Liver (tissue), 8 donors: ENCODE measurements at regions not wholly inside any gene's neighbourhood (a gene's known extent, or its start where the extent isn't known, plus 50 kb on each side); places are given as distances from the start of the nearest gene placed in this dataset.

Experiments used
- DNase-seq: peaks from one replicate; pipeline ENCODE4 v3.0.0-alpha.2; 2017; ENCODE audit warnings: low spot score
- H3K27ac ChIP-seq, 2 donors: one replicate each; pipeline ENCODE4 v1.7.0; 2013; ENCODE audit warnings: inconsistent platforms in 2 of 2, low read length in 2 of 2, control low read depth in 1 of 2, low read depth in 1 of 2, mild to moderate bottlenecking in 1 of 2
- H3K27me3 ChIP-seq, 4 donors: one replicate each; pipeline versions ENCODE4 v1.6.1 to v1.7.0; 2013; ENCODE audit warnings: low read length in 3 of 4, inconsistent platforms in 1 of 4, mild to moderate bottlenecking in 1 of 4, moderate library complexity in 1 of 4; ENCODE audit not compliant: control insufficient read depth in 4 of 4, insufficient read depth in 4 of 4
- H3K36me3 ChIP-seq, 4 donors: one replicate each; pipeline versions ENCODE4 v1.6.1 to v1.7.0; 2013; ENCODE audit warnings: low read length in 3 of 4, mild to moderate bottlenecking in 3 of 4, low read depth in 1 of 4, moderate library complexity in 1 of 4; ENCODE audit not compliant: control insufficient read depth in 4 of 4, insufficient read depth in 3 of 4
- H3K4me1 ChIP-seq, 4 donors: one replicate each; pipeline versions ENCODE4 v1.6.1 to v1.7.0; 2013; ENCODE audit warnings: low read length in 3 of 4, mild to moderate bottlenecking in 3 of 4, moderate library complexity in 1 of 4; ENCODE audit not compliant: control insufficient read depth in 4 of 4, insufficient read depth in 4 of 4
- H3K4me3 ChIP-seq, 3 donors: one replicate each; pipeline versions ENCODE4 v1.6.1 to v1.7.0; 2013; ENCODE audit warnings: low read length in 3 of 3, control low read depth in 1 of 3, low read depth in 1 of 3, mild to moderate bottlenecking in 1 of 3
- H3K9ac ChIP-seq, 2 donors: one replicate each; pipeline ENCODE4 v1.7.0; 2013; ENCODE audit warnings: low read length in 2 of 2, mild to moderate bottlenecking in 2 of 2, moderate library complexity in 2 of 2, control low read depth in 1 of 2, low read depth in 1 of 2
- H3K9me3 ChIP-seq, 4 donors: one replicate each; pipeline versions ENCODE4 v1.6.1 to v1.7.0; 2013; ENCODE audit warnings: low read length in 3 of 4; ENCODE audit not compliant: control insufficient read depth in 4 of 4
- EGR1 ChIP-seq, 2 donors: IDR thresholded peaks; 2 replicates each; pipeline ENCODE4 v1.6.1; 2016 to 2018; ENCODE audit warnings: antibody characterized with exemption in 2 of 2, low read depth in 2 of 2
- FOXA1 ChIP-seq: IDR thresholded peaks from 2 replicates; pipeline ENCODE4 v1.6.1; 2016; ENCODE audit warnings: antibody characterized with exemption
- GABPA ChIP-seq, 2 donors: IDR thresholded peaks in 1 of 2; conservative IDR thresholded peaks in 1 of 2; 2 replicates each; pipeline ENCODE4 v1.6.1; 2016; ENCODE audit warnings: antibody characterized with exemption in 2 of 2, mild to moderate bottlenecking in 1 of 2, moderate library complexity in 1 of 2
- HNF4A ChIP-seq, 2 donors: conservative IDR thresholded peaks; 2 replicates each; pipeline ENCODE4 v1.6.1; 2016; ENCODE audit warnings: antibody characterized with exemption in 2 of 2, mild to moderate bottlenecking in 2 of 2
- HNF4G ChIP-seq: IDR thresholded peaks from 2 replicates; pipeline ENCODE4 v1.6.1; 2016; ENCODE audit warnings: antibody characterized with exemption
- JUND ChIP-seq, 2 donors: IDR thresholded peaks; 2 replicates each; pipeline ENCODE4 v1.6.1; 2016; ENCODE audit warnings: antibody characterized with exemption in 2 of 2
- NR2F2 ChIP-seq: IDR thresholded peaks from 2 replicates; pipeline ENCODE4 v1.6.1; 2016; ENCODE audit warnings: antibody characterized with exemption
- RAD21 ChIP-seq, 2 donors: IDR thresholded peaks; 2 replicates each; pipeline ENCODE4 v1.6.1; 2016; ENCODE audit warnings: antibody characterized with exemption in 2 of 2, mild to moderate bottlenecking in 2 of 2
- RXRA ChIP-seq, 2 donors: IDR thresholded peaks; 2 replicates each; pipeline ENCODE4 v1.6.1; 2017 to 2018; ENCODE audit warnings: antibody characterized with exemption in 2 of 2, mild to moderate bottlenecking in 1 of 2
- SP1 ChIP-seq: IDR thresholded peaks from 2 replicates; pipeline ENCODE4 v1.6.1; 2018; ENCODE audit warnings: antibody characterized with exemption, mild to moderate bottlenecking
- TAF1 ChIP-seq: conservative IDR thresholded peaks from 2 replicates; pipeline ENCODE4 v1.6.1; 2016; ENCODE audit warnings: antibody characterized with exemption, mild to moderate bottlenecking
- WGBS: extraction: QIAGEN DNeasy Blood & Tissue Kit; methylation state at CpG from one replicate; pipeline ENCODE4 v1.1.7; 2013; 5-methylcytosine and 5-hydroxymethylcytosine counted together
- TF ChIP-seq, protein P1 (sequence below): IDR thresholded peaks from 2 replicates; pipeline ENCODE4 v1.6.1; 2016; ENCODE audit warnings: antibody characterized with exemption
- TF ChIP-seq, protein P2 (sequence below): IDR thresholded peaks from 2 replicates; pipeline ENCODE4 v1.6.1; 2016; ENCODE audit warnings: antibody characterized with exemption
- TF ChIP-seq, protein P3 (sequence below): fragments of 150-350 bp; IDR thresholded peaks from 2 replicates; pipeline ENCODE4 v1.5.1; 2017; ENCODE audit warnings: improper control_type of control experiment, low read depth, low read length; ENCODE audit not compliant: missing input control
- TF ChIP-seq, protein P4 (sequence below): IDR thresholded peaks from 2 replicates; pipeline ENCODE4 v1.6.1; 2016; ENCODE audit warnings: antibody characterized with exemption
- TF ChIP-seq, protein P5 (sequence below): IDR thresholded peaks from 2 replicates; pipeline ENCODE4 v1.6.1; 2016; ENCODE audit warnings: antibody characterized with exemption, mild to moderate bottlenecking
- donor health status: healthy.
- donor health status: healthy.
- donor health status: healthy.
- donor health status: healthy.
- donor health status: healthy.

DNA sequence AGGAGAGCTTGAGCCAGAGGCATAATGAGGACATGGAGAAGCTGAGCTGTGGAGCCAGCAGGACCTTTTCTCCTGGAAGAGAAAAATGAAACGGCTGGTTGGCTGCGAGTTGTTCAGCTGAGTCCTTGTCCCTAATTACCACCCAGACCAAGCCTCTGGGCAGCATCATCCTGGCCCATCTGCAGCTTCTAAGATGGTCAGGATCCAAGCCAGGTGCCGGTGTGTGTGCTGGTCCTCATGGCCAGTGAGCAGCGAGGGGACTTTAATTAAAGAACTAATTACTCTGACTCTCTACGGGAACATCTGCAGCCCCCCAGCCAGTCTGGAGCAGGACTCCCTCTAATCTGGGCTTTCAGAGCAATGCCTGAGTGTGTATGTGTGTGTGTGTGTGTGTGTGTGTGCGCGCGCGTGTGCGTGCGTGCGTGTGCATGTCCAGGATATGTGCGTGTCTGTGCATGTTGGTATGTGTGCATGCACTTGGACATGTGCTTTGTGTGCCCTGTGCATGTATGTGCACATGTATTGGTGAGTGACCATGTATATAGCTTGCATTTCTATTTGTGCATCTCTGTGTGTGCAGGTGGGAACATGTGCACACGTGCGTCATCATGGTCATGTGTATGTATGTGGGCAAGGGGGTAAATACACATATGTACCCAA, 173.9 kb downstream of the DHX35 start:
- no peak for TF ChIP-seq HNF4G
- TF ChIP-seq RXRA (IDR thresholded peaks at IDR 0.05) = no peak
- TF ChIP-seq TAF1 = no peak
- TF ChIP-seq, protein P1, sequence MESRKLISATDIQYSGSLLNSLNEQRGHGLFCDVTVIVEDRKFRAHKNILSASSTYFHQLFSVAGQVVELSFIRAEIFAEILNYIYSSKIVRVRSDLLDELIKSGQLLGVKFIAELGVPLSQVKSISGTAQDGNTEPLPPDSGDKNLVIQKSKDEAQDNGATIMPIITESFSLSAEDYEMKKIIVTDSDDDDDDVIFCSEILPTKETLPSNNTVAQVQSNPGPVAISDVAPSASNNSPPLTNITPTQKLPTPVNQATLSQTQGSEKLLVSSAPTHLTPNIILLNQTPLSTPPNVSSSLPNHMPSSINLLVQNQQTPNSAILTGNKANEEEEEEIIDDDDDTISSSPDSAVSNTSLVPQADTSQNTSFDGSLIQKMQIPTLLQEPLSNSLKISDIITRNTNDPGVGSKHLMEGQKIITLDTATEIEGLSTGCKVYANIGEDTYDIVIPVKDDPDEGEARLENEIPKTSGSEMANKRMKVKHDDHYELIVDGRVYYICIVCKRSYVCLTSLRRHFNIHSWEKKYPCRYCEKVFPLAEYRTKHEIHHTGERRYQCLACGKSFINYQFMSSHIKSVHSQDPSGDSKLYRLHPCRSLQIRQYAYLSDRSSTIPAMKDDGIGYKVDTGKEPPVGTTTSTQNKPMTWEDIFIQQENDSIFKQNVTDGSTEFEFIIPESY = no peak
- TF ChIP-seq JUND (IDR thresholded peaks at IDR 0.05) = no peak
- no peak for TF ChIP-seq EGR1 (IDR thresholded peaks at IDR 0.05; ENCODE audit: low read depth in 2 of 2)
- no peak for TF ChIP-seq NR2F2
- TF ChIP-seq GABPA (IDR thresholded peaks at IDR 0.05 in 1 of 2, conservative IDR thresholded peaks at IDR 0.05 in 1 of 2) = no peak
- TF ChIP-seq RAD21 (IDR thresholded peaks at IDR 0.05) = no peak
- TF ChIP-seq SP1 = no peak
- no peak for TF ChIP-seq HNF4A (conservative IDR thresholded peaks at IDR 0.05)
- TF ChIP-seq, protein P2, sequence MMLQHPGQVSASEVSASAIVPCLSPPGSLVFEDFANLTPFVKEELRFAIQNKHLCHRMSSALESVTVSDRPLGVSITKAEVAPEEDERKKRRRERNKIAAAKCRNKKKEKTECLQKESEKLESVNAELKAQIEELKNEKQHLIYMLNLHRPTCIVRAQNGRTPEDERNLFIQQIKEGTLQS = no peak
- TF ChIP-seq FOXA1 = no peak
- TF ChIP-seq, protein P3, sequence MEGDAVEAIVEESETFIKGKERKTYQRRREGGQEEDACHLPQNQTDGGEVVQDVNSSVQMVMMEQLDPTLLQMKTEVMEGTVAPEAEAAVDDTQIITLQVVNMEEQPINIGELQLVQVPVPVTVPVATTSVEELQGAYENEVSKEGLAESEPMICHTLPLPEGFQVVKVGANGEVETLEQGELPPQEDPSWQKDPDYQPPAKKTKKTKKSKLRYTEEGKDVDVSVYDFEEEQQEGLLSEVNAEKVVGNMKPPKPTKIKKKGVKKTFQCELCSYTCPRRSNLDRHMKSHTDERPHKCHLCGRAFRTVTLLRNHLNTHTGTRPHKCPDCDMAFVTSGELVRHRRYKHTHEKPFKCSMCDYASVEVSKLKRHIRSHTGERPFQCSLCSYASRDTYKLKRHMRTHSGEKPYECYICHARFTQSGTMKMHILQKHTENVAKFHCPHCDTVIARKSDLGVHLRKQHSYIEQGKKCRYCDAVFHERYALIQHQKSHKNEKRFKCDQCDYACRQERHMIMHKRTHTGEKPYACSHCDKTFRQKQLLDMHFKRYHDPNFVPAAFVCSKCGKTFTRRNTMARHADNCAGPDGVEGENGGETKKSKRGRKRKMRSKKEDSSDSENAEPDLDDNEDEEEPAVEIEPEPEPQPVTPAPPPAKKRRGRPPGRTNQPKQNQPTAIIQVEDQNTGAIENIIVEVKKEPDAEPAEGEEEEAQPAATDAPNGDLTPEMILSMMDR = no peak
- TF ChIP-seq, protein P4, sequence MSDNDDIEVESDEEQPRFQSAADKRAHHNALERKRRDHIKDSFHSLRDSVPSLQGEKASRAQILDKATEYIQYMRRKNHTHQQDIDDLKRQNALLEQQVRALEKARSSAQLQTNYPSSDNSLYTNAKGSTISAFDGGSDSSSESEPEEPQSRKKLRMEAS = no peak
- TF ChIP-seq, protein P5, sequence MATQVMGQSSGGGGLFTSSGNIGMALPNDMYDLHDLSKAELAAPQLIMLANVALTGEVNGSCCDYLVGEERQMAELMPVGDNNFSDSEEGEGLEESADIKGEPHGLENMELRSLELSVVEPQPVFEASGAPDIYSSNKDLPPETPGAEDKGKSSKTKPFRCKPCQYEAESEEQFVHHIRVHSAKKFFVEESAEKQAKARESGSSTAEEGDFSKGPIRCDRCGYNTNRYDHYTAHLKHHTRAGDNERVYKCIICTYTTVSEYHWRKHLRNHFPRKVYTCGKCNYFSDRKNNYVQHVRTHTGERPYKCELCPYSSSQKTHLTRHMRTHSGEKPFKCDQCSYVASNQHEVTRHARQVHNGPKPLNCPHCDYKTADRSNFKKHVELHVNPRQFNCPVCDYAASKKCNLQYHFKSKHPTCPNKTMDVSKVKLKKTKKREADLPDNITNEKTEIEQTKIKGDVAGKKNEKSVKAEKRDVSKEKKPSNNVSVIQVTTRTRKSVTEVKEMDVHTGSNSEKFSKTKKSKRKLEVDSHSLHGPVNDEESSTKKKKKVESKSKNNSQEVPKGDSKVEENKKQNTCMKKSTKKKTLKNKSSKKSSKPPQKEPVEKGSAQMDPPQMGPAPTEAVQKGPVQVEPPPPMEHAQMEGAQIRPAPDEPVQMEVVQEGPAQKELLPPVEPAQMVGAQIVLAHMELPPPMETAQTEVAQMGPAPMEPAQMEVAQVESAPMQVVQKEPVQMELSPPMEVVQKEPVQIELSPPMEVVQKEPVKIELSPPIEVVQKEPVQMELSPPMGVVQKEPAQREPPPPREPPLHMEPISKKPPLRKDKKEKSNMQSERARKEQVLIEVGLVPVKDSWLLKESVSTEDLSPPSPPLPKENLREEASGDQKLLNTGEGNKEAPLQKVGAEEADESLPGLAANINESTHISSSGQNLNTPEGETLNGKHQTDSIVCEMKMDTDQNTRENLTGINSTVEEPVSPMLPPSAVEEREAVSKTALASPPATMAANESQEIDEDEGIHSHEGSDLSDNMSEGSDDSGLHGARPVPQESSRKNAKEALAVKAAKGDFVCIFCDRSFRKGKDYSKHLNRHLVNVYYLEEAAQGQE = no peak
- DNase-seq = no peak
- H3K4me3 ChIP-seq = no peak overlapping the region
- whole genome bisulfite sequencing = 95% methylated on average over 15 of the region's 15 CpGs
- no peak overlapping the region for H3K27ac ChIP-seq
- no peaks in the 10 kb centered on the region for H3K9me3 ChIP-seq
- peaks cover 0 to under 1% (median 0%) of the 10 kb centered on the region in 4 donors for H3K27me3 ChIP-seq
- H3K4me1 ChIP-seq = no peaks in the 10 kb centered on the region
- no peak overlapping the region for H3K9ac ChIP-seq
- no peaks in the 10 kb centered on the region for H3K36me3 ChIP-seq
